Fibroblast of lung (primary cell): ENCODE measurements at regions not wholly inside any gene's neighbourhood (a gene's known extent, or its start where the extent isn't known, plus 50 kb on each side); places are given as distances from the start of the nearest gene placed in this dataset.

Source experiments
- DNase-seq, 2 donors: peaks; one replicate each; pipeline versions ENCODE4 v3.0.0 to v3.0.0-alpha.2; 2010; ENCODE audit warnings: low read depth in 2 of 2
- H2AFZ ChIP-seq: 2 replicates; pipeline ENCODE4 v1.5.1; 2012; ENCODE audit warnings: low read length, control low read depth, inconsistent platforms
- H3K27ac ChIP-seq: 2 replicates; pipeline ENCODE4 v1.5.1; 2011; ENCODE audit warnings: low read length, control low read depth; ENCODE audit not compliant: insufficient read depth
- H3K27me3 ChIP-seq: 2 replicates; pipeline ENCODE4 v1.5.1; 2011; ENCODE audit warnings: mild to moderate bottlenecking, low read length; ENCODE audit not compliant: control insufficient read depth, insufficient read depth
- H3K36me3 ChIP-seq: 2 replicates; pipeline ENCODE4 v1.5.1; 2011; ENCODE audit warnings: low read length; ENCODE audit not compliant: control insufficient read depth, insufficient read depth
- H3K4me1 ChIP-seq: 2 replicates; pipeline ENCODE4 v1.5.1; 2011; ENCODE audit warnings: low read length; ENCODE audit not compliant: control insufficient read depth, insufficient read depth; ENCODE audit errors: extremely low read depth
- H3K4me2 ChIP-seq: 2 replicates; pipeline ENCODE4 v1.5.1; 2011; ENCODE audit warnings: low read length, control low read depth; ENCODE audit not compliant: insufficient read depth; ENCODE audit errors: extremely low read depth
- H3K4me3 ChIP-seq, 4 experiments: fragments of 200-600 bp in 1 of 4; sonication (generic) in 1 of 4; replicated peaks in 1 of 4; 2 replicates each; pipeline ENCODE4 v1.5.1; 2011 to 2016; ENCODE audit warnings: low read length in 4 of 4, low read depth in 3 of 4, mild to moderate bottlenecking in 3 of 4, control low read depth in 2 of 4, inconsistent platforms in 1 of 4, mixed read lengths in 1 of 4; ENCODE audit not compliant: insufficient read depth in 1 of 4; ENCODE audit errors: control extremely low read depth in 1 of 4
- H3K79me2 ChIP-seq: 2 replicates; pipeline ENCODE4 v1.5.1; 2012; ENCODE audit warnings: mild to moderate bottlenecking, low read length, inconsistent platforms; ENCODE audit not compliant: control insufficient read depth, insufficient read depth
- H3K9ac ChIP-seq: 2 replicates; pipeline ENCODE4 v1.5.1; 2011; ENCODE audit warnings: mild to moderate bottlenecking, low read length, control low read depth; ENCODE audit not compliant: insufficient read depth
- H3K9me3 ChIP-seq: 2 replicates; pipeline ENCODE4 v1.5.1; 2012; ENCODE audit warnings: low read depth, low read length; ENCODE audit not compliant: control insufficient read depth, insufficient read depth
- H4K20me1 ChIP-seq: 2 replicates; pipeline ENCODE4 v1.5.1; 2011; ENCODE audit warnings: low read length; ENCODE audit not compliant: control insufficient read depth, insufficient read depth; ENCODE audit errors: extremely low read depth
- CTCF ChIP-seq, 2 donors: IDR thresholded peaks in 1 of 2; conservative IDR thresholded peaks in 1 of 2; 1 replicate in 1 of 2; 2 replicates in 1 of 2; pipeline ENCODE4 v1.5.1; 2011 to 2012; ENCODE audit warnings: low read length in 2 of 2, control low read depth in 1 of 2, inconsistent platforms in 1 of 2, low read depth in 1 of 2, mild to moderate bottlenecking in 1 of 2
- EZH2 ChIP-seq: IDR thresholded peaks from 2 replicates; pipeline ENCODE4 v1.5.1; 2012; ENCODE audit warnings: low read length, control low read depth, mild to moderate bottlenecking; ENCODE audit errors: missing control alignments

GRCh38 chr20:48102076-48102787 is 317.0 kb upstream of the SULF2 start:
- H3K27me3 ChIP-seq: no peaks in the 10 kb centered on the region
- no peak overlapping the region for H3K9ac ChIP-seq
- H2AFZ ChIP-seq: no peak overlapping the region
- no peaks in the 10 kb centered on the region for H3K4me1 ChIP-seq
- no peak for DNase-seq
- H3K9me3 ChIP-seq: no peaks in the 10 kb centered on the region
- TF ChIP-seq CTCF (conservative IDR thresholded peaks at IDR 0.05 in 1 of 2, IDR thresholded peaks at IDR 0.05 in 1 of 2; ENCODE audit: low read depth in 1 of 2, low read length in 2 of 2) (no peak), EZH2 (no peak)
- no peaks in the 10 kb centered on the region for H3K36me3 ChIP-seq
- H3K79me2 ChIP-seq: no peaks in the 10 kb centered on the region
- no peaks in the 10 kb centered on the region for H4K20me1 ChIP-seq
- no peak overlapping the region for H3K4me2 ChIP-seq
- H3K4me3 ChIP-seq: no peak overlapping the region
- H3K27ac ChIP-seq: no peak overlapping the region

GRCh38 chr20:48100483-48100882 is 315.2 kb upstream of the SULF2 start:
- no peaks in the 10 kb centered on the region for H3K4me1 ChIP-seq
- H3K9ac ChIP-seq: no peak overlapping the region
- H4K20me1 ChIP-seq: no peaks in the 10 kb centered on the region
- TF ChIP-seq EZH2: no peak
- TF ChIP-seq CTCF (conservative IDR thresholded peaks at IDR 0.05 in 1 of 2, IDR thresholded peaks at IDR 0.05 in 1 of 2; ENCODE audit: low read depth in 1 of 2, low read length in 2 of 2): no peak
- H3K27ac ChIP-seq: no peak overlapping the region
- H3K36me3 ChIP-seq: no peaks in the 10 kb centered on the region
- no peak overlapping the region for H3K4me2 ChIP-seq
- DNase-seq: no peak
- no peaks in the 10 kb centered on the region for H3K27me3 ChIP-seq
- no peaks in the 10 kb centered on the region for H3K9me3 ChIP-seq
- H2AFZ ChIP-seq: no peak overlapping the region
- H3K4me3 ChIP-seq: no peak overlapping the region
- no peaks in the 10 kb centered on the region for H3K79me2 ChIP-seq

- DNase-seq: peak in 1 of 2 donors; percentile 45
- Histone ChIP-seq H4K20me1 (no peaks in the 10 kb centered on the region), H3K9me3 (no peaks in the 10 kb centered on the region), H2AFZ (no peak overlapping the region), H3K27ac (no peak overlapping the region), H3K4me2 (no peak overlapping the region), H3K4me1 (no peaks in the 10 kb centered on the region), H3K79me2 (no peaks in the 10 kb centered on the region), H3K4me3 (no peak overlapping the region), H3K36me3 (no peaks in the 10 kb centered on the region), H3K27me3 (no peaks in the 10 kb centered on the region), H3K9ac (no peak overlapping the region)
- TF ChIP-seq CTCF (conservative IDR thresholded peaks at IDR 0.05 in 1 of 2, IDR thresholded peaks at IDR 0.05 in 1 of 2; ENCODE audit: low read depth in 1 of 2, low read length in 2 of 2) (no peak), EZH2 (no peak)
Observed at GRCh38 chr20:48098866-48099265, 313.6 kb upstream of the SULF2 start.
